T-helper 2 cell treated with Interferon-gamma antibody and Interleukin-4, amounts not matched to agents 5 μg/mL and 100 μg/mL, for 36 hours (primary cell): ENCODE measurements at regions not wholly inside any gene's neighbourhood (a gene's known extent, or its start where the extent isn't known, plus 50 kb on each side); places are given as distances from the start of the nearest gene placed in this dataset.

Experiments used
- DNase-seq: peaks from one replicate; pipeline ENCODE4 v3.0.0; 2021; ENCODE audit warnings: low spot score
- H3K27ac Mint-ChIP-seq: one replicate; pipeline ENCODE4 v1.8.0; 2021; ENCODE audit warnings: mild to moderate bottlenecking, mixed read lengths
- H3K27me3 Mint-ChIP-seq: one replicate; pipeline ENCODE4 v1.8.0; 2021; ENCODE audit warnings: low read depth, mixed read lengths
- H3K36me3 Mint-ChIP-seq: one replicate; pipeline ENCODE4 v1.8.0; 2021; ENCODE audit warnings: low read depth, mixed read lengths
- H3K4me1 Mint-ChIP-seq: one replicate; pipeline ENCODE4 v1.8.0; 2021; ENCODE audit warnings: low read depth, mixed read lengths
- H3K4me3 Mint-ChIP-seq: one replicate; pipeline ENCODE4 v1.8.0; 2022; ENCODE audit warnings: mild to moderate bottlenecking, moderate library complexity, mixed read lengths
- H3K9me3 Mint-ChIP-seq: one replicate; pipeline ENCODE4 v1.8.0; 2021; ENCODE audit warnings: mixed read lengths

DNA sequence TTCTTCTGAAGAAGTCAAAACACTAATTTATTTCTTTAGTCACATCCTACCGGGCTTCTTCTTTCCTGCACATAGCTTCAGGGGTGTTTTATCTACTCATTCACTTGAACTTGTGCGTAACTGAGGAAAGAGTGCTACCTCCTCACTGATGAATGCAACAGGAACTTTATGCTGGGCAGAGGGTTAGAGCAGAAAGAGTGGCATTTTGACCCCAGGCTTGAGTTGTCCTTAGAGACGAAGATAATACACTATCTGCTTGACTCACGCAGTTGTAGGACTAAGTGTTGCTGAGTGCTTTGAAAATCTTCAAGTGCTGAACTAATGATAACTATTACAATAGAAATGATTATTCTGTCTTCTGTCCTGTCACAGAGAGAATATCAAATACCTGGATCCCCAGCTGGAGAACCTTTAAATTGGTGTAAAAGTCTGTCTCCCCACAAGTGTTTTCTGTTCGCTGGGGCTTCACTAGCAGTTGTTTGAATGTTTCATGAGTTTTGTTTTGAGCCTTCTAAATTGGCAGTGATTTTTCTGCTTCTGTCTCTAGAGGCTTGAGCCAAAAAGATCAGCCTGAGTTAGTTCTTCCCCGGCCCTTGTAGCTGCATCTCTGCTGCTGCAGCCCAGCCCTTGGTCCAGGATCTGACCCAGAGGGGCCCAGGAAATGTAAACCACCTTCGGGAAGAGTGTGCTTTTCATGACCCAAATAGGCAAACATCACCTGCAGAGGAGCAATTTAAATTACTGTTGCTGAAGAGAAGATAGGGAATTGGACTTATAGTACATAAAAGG is 86.3 kb upstream of the LGALSL start:
- no peak overlapping the region for H3K4me3 Mint-ChIP-seq

DNA sequence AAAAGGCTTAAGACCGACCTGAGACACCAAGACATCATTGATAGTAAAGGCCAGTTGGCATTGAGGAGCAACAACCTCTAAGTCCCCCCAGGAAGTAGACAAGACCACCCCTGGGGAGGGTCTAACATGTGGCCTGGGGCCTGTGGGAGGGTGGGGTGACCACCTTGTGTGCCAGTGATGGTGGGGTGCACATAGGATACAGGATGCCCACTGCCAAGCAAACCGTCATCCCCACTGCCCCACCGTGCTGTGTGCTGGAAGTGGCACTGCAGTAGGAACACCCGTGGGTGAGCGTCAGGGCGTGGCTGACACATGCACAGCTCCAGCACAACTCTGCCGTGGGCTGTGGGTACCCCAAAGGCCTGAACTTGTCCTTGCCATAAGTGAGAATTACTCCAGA is 84.3 kb upstream of the LGALSL start:
- Mint-ChIP-seq H3K27me3 (peaks cover 9% of the 10 kb centered on the region), H3K27ac (no peak overlapping the region), H3K36me3 (no peaks in the 10 kb centered on the region), H3K9me3 (no peaks in the 10 kb centered on the region), H3K4me3 (no peak overlapping the region), H3K4me1 (peaks cover 2% of the 10 kb centered on the region)
- DNase-seq: no peak

More for the DNA sequence above, 86.3 kb upstream of the LGALSL start:
- Mint-ChIP-seq H3K27me3 (peaks cover 15% of the 10 kb centered on the region), H3K4me1 (peaks cover 2% of the 10 kb centered on the region), H3K36me3 (no peaks in the 10 kb centered on the region), H3K9me3 (no peaks in the 10 kb centered on the region), H3K27ac (no peak overlapping the region)
- DNase-seq: no peak

DNA sequence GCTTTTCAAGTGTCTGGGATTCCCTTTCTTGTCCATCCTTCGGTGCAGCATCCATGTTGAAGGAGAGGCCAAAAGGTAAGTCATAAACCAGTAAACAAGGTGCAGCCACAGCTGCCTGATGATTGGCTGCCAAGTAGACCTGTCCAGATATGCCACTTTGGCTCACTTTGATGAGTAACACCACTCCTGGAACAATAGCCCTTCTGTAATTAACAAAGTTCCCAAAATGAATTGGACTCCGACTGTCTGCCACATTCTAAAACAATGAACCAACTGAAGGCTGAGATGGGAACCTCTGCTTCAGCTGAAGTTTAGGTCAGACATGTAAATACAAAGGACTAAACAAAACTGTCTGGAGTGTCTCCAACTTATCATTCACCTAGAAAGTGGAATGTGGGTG is 82.2 kb upstream of the LGALSL start:
- no peak overlapping the region for H3K27ac Mint-ChIP-seq

DNA sequence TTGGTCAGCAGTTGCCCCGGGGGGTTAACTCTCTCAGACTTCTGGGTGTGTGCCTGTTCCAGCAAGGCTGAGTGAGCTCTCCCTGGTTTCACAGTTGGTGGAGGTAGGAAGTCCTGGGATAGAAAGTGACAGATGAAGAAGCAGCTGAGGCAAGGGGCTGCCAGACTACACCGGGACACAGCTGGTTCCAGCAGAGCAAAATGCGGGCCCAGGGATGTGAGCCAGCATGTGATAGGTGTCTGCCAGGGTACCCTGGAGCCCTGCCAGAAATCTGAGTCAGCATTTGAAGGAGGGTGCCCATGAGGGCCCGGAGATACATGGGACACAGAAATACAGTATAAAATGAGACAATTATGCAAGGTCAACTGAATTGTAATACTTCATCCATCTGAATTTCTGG is 79.3 kb upstream of the LGALSL start:
- Mint-ChIP-seq H3K36me3 (no peaks in the 10 kb centered on the region), H3K4me3 (no peak overlapping the region), H3K27me3 (no peaks in the 10 kb centered on the region), H3K27ac (no peak overlapping the region), H3K9me3 (peaks cover 6% of the 10 kb centered on the region), H3K4me1 (no peaks in the 10 kb centered on the region)
- no peak for DNase-seq

More for the DNA sequence above, 82.2 kb upstream of the LGALSL start:
- H3K36me3 Mint-ChIP-seq: no peaks in the 10 kb centered on the region
- H3K9me3 Mint-ChIP-seq: no peaks in the 10 kb centered on the region
- peaks cover 3% of the 10 kb centered on the region for H3K27me3 Mint-ChIP-seq
- peaks cover 2% of the 10 kb centered on the region for H3K4me1 Mint-ChIP-seq
- DNase-seq: no peak
- H3K4me3 Mint-ChIP-seq: no peak overlapping the region

DNA sequence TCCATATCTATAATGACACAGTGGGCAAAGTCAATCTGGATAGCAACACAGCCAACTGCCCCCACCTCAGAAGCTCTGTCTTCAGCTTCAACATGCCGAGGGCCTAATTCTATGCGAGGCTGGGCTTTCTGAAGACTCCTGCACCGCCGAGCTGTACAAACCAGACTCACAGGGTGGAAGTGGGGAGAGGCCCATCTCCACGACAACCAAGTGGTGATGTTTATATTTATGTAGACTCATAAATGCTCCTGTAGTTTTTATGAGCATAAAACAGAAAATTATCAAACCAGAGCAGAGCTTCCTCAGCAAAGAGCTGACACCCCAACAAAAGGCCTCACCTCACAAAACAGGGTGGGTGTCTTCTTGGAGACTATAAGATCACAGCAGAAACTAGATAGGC is 77.0 kb upstream of the LGALSL start:
- H3K27me3 Mint-ChIP-seq: no peaks in the 10 kb centered on the region
- H3K36me3 Mint-ChIP-seq: no peaks in the 10 kb centered on the region
- no peak for DNase-seq
- peaks cover 6% of the 10 kb centered on the region for H3K9me3 Mint-ChIP-seq
- H3K4me3 Mint-ChIP-seq: no peak overlapping the region
- no peaks in the 10 kb centered on the region for H3K4me1 Mint-ChIP-seq
- H3K27ac Mint-ChIP-seq: no peak overlapping the region

DNA sequence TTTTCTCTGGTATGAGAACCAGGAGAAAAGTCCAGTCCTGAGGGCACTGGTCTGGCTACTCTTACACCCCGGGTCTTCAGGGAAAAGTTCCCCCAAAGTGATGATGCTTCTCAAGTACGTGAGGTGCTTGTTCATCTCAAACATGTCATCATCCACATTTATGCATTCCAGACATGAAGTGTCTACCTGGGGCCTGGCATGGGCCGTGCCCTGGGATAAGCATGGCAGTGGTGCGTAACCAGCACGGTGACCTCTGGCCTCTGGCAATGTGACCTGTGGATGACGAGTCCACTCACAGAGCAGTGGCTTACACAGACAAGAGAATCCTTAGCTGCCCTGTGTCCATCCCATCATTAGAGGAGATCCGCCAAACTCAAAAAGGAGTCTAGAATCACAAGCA is 74.8 kb upstream of the LGALSL start:
- no peak for DNase-seq
- H3K4me1 Mint-ChIP-seq: no peaks in the 10 kb centered on the region
- H3K27me3 Mint-ChIP-seq: peaks cover 4% of the 10 kb centered on the region
- H3K27ac Mint-ChIP-seq: no peak overlapping the region
- peaks cover 6% of the 10 kb centered on the region for H3K9me3 Mint-ChIP-seq
- no peaks in the 10 kb centered on the region for H3K36me3 Mint-ChIP-seq
- H3K4me3 Mint-ChIP-seq: no peak overlapping the region

DNA sequence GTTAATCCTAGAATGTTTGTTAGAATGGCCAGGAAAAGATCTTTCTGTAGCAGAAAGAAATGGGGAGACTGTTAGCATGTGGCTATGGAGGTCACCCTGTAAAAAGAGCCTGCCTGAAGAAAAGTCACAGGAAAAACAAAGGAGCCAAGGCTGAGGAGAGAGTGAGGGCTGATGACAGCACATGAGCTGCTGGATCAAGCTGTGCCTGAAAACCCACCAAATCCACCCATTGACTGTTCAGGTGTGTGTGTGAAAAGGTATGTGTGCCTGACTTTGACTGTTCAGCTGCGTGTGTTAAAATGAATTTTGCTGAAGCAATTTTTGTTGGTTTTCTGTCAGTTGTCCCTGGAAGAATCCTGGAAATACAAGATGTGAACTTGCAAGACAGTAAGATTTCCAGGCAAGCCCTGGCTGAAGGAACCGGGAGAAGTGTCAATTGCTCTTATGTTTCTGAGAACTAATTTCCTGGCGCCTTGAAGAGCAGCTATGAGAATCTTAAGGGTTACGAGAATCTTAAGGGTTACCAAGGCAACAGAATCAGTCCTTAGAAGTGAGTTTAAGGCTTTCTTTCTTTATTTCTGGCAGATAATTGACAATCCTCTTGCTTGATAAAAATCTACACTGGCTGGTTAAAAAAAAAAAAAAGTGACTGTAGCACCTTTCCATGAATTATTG is 73.0 kb upstream of the LGALSL start:
- Mint-ChIP-seq H3K4me1 (no peaks in the 10 kb centered on the region), H3K36me3 (no peaks in the 10 kb centered on the region), H3K9me3 (peaks cover 6% of the 10 kb centered on the region), H3K4me3 (no peak overlapping the region), H3K27me3 (peaks cover 6% of the 10 kb centered on the region), H3K27ac (no peak overlapping the region)
- no peak for DNase-seq

DNA sequence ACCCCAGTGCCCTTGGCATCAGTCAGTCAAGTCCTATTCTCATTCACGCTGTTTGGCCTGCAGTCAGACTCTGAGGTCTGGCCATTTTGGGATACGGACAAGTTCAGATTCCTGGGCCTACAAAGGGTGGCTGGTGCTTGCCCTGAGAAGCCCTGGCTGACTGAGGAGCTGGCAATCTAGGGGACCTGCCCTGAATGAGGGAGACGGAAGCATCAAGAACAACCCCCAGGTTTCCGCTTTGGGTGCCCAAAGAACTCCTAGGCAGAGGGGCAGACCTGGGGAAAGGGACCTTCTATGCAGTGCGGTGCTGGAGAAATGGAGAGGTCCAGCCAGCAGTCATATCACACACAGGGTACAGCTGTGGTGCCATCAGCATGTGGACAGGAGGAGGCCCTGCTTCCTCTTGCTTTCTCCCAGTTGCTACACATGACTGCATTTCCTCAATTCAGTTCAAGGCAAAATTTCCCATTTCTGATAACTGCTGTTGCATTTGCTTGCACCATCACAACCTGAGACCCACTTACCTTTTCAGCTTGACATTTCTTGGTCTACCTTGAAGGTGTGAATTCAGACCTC is 70.9 kb upstream of the LGALSL start:
- Mint-ChIP-seq H3K4me3 (no peak overlapping the region), H3K9me3 (peaks cover under 1% of the 10 kb centered on the region), H3K36me3 (no peaks in the 10 kb centered on the region), H3K27ac (no peak overlapping the region), H3K4me1 (no peaks in the 10 kb centered on the region), H3K27me3 (peaks cover 11% of the 10 kb centered on the region)
- DNase-seq: no peak

DNA sequence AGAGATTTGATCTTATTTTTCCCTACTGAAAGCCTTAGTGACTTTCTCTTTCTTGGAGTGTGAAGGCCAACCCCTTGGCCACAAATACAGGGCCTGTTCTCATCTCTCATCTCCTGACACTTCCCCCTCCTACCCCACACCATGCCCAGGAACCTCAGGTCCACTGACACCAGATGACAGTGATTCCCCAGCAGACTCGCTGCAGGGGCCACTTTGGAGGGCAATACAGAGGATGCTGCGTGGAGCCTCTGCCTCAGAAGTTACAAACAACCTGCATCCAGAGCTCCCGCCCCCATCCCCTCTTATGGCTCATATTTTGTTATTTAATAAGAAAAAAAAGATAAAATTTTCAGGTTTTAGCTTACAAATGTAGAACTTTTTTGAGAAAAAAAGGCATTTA is 70.1 kb upstream of the LGALSL start:
- no peak for DNase-seq
- Mint-ChIP-seq H3K27ac (no peak overlapping the region), H3K4me3 (no peak overlapping the region), H3K9me3 (no peaks in the 10 kb centered on the region), H3K27me3 (peaks cover 17% of the 10 kb centered on the region), H3K4me1 (no peaks in the 10 kb centered on the region), H3K36me3 (no peaks in the 10 kb centered on the region)

DNA sequence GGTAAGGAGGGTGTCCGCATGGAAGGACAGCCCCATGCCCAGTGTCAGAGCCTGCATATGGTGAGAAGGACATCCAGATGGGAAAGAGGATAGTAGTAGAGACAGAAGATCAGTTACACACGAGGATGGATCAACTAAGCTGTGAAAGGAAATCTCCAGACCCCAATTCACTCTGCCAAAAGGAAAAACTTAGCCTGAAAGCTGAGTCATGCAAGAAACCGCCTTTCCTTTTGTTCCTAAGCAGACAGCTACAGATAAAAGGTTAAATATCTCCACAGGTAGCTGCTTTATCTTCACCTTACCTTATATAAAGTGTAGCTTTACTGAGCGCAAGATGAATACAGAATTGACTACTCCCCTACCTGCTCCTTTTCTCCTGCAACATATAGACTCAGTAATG is 67.3 kb upstream of the LGALSL start:
- Mint-ChIP-seq H3K36me3 (no peaks in the 10 kb centered on the region), H3K4me3 (no peak overlapping the region), H3K4me1 (no peaks in the 10 kb centered on the region), H3K27me3 (peaks cover 23% of the 10 kb centered on the region), H3K9me3 (peaks cover 14% of the 10 kb centered on the region), H3K27ac (no peak overlapping the region)
- no peak for DNase-seq

DNA sequence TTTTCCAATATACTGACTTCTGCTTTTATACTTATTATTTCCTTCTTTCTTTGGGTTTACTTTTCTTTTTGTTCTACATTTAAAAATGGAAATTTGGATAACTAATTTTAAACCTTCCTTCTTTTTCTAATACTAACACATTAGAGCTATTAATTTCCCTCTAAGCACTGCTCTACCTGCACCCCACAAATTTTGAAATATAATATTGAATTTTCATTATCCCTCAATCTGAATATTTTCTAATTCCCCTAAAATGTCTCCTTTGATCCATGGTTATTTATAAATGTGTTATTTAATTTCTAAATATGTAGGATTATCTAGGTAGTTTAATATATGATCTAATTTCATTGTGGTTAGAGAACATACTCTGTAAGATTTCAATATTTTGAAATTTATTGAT is 63.4 kb upstream of the LGALSL start:
- Mint-ChIP-seq H3K27me3 (peaks cover 21% of the 10 kb centered on the region), H3K36me3 (no peaks in the 10 kb centered on the region), H3K27ac (no peak overlapping the region), H3K9me3 (peaks cover 18% of the 10 kb centered on the region), H3K4me1 (no peaks in the 10 kb centered on the region), H3K4me3 (no peak overlapping the region)
- DNase-seq: no peak

DNA sequence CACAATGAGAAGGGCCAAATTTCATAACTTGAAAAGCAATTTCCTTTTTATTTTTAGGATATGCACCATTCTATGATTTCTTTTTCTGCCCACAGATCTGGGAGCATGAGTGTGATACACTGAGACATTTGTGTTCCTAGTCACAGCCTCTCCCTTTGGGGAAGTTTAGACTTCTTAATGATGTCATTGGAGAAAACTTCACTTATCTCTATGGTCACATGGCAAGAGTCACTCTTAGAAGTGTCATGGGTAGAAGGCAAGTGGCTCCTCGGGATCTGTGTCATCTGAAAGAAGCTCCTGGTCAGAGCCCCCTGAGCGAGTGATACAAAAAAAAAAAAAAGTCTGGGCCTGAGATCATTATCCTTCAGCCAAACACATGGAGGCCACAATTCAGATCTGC is 62.5 kb upstream of the LGALSL start:
- Mint-ChIP-seq H3K9me3 (peaks cover 18% of the 10 kb centered on the region), H3K27ac (no peak overlapping the region), H3K36me3 (no peaks in the 10 kb centered on the region), H3K4me1 (no peaks in the 10 kb centered on the region), H3K4me3 (no peak overlapping the region), H3K27me3 (peaks cover 21% of the 10 kb centered on the region)
- no peak for DNase-seq

DNA sequence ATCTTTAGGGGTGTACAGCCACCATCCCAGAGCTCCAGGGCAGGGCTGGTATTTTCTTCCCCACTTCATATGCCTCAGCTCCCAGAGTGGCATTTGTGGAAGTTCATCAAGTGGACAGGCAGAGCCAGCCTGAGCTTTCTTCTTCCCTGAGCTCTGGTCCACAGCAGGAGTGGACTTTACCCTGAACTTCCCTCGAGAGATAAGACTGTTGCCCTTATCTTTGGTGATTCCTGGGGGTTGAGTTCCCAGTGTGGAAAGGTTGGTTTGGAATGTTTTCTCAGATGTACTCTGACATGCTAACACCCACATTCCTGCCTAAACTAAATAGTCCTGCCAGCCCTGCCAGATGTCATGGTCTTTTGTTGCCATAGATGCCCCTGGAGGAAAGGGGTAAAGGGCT is 62.0 kb upstream of the LGALSL start:
- Mint-ChIP-seq H3K27ac (no peak overlapping the region), H3K27me3 (peaks cover 21% of the 10 kb centered on the region), H3K4me1 (no peaks in the 10 kb centered on the region), H3K4me3 (no peak overlapping the region), H3K9me3 (peaks cover 18% of the 10 kb centered on the region), H3K36me3 (no peaks in the 10 kb centered on the region)
- no peak for DNase-seq

DNA sequence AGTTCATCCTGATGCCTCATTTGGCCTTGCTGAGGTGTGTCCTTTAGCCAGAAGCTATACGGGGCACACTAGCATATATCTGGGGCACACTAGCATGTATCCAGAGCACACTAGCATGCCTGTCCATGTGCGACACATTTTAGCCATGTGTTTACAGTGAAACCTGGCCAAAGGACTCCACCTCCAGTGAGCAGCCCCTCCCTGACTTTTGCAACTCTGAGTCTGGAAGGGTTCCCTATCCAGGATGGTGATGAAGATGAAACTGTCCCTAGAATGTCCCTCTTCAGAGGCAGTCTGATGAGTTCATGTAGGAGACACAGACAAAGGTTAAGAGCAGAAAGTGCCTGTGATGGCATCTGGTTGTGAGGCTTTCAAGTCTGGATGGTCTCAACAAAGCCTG is 61.4 kb upstream of the LGALSL start:
- no peak overlapping the region for H3K4me3 Mint-ChIP-seq
- no peak for DNase-seq
- H3K27me3 Mint-ChIP-seq: peaks cover 19% of the 10 kb centered on the region
- peaks cover 18% of the 10 kb centered on the region for H3K9me3 Mint-ChIP-seq
- H3K36me3 Mint-ChIP-seq: no peaks in the 10 kb centered on the region
- no peak overlapping the region for H3K27ac Mint-ChIP-seq
- no peaks in the 10 kb centered on the region for H3K4me1 Mint-ChIP-seq
